PFSK-1 (cell line): ENCODE measurements at regions not wholly inside any gene's neighbourhood (a gene's known extent, or its start where the extent isn't known, plus 50 kb on each side); places are given as distances from the start of the nearest gene placed in this dataset.

Source experiments
- POLR2AphosphoS5 ChIP-seq: IDR thresholded peaks from 2 replicates; pipeline ENCODE4 v1.6.1; 2012; ENCODE audit warnings: low read depth, mild to moderate bottlenecking, control low read depth, low read length, moderate library complexity
- REST ChIP-seq, 2 experiments: IDR thresholded peaks; 2 replicates each; pipeline versions ENCODE4 v1.6.1 to v1.8.0; 2011 to 2012; ENCODE audit warnings: low read depth in 2 of 2, low read length in 2 of 2, control low read depth in 1 of 2, inconsistent platforms in 1 of 2, mild to moderate bottlenecking in 1 of 2, moderate library complexity in 1 of 2; ENCODE audit not compliant: insufficient read depth in 1 of 2
- SIN3A ChIP-seq: IDR thresholded peaks from 2 replicates; pipeline ENCODE4 v1.6.1; 2012; ENCODE audit warnings: mild to moderate bottlenecking, low read length, moderate library complexity, borderline replicate concordance; ENCODE audit not compliant: insufficient read depth
- TAF1 ChIP-seq: IDR thresholded peaks from 2 replicates; pipeline ENCODE4 v1.6.1; 2012; ENCODE audit warnings: low read length, control low read depth, borderline replicate concordance; ENCODE audit not compliant: insufficient read depth

- TF ChIP-seq SIN3A (no peak), POLR2AphosphoS5 (no peak), TAF1 (no peak), REST (IDR thresholded peaks at IDR 0.05; ENCODE audit: insufficient read depth in 1 of 2, low read depth in 2 of 2, low read length in 2 of 2) (no peak)
Observed at GRCh38 chr2:236728916-236729670, 159.5 kb downstream of the ACKR3 start.
